Left lung (tissue), 4 donors: ENCODE measurements at regions not wholly inside any gene's neighbourhood (a gene's known extent, or its start where the extent isn't known, plus 50 kb on each side); places are given as distances from the start of the nearest gene placed in this dataset.

Experiments
- ATAC-seq: fragments of 200-7000 bp; cut with Tn5 transposase; one replicate; pipeline ENCODE4 v1.9.1; 2020; ENCODE audit warnings: moderate library complexity
- DNase-seq, 4 donors: peaks; one replicate each; pipeline ENCODE4 v3.0.0-alpha.2; 2013 to 2020
- H3K27ac ChIP-seq, 2 donors: fragments of 200-600 bp; sonication (generic) in 1 of 2; one replicate each; pipeline versions ENCODE4 v1.5.0 to v1.8.0; 2020 to 2021
- H3K27me3 ChIP-seq, 2 donors: fragments of 200-600 bp; sonication (generic) in 1 of 2; one replicate each; pipeline versions ENCODE4 v1.5.0 to v1.8.0; 2020 to 2021
- H3K36me3 ChIP-seq, 2 donors: fragments of 200-600 bp; sonication (generic) in 1 of 2; one replicate each; pipeline versions ENCODE4 v1.5.0 to v1.8.0; 2020 to 2021
- H3K4me1 ChIP-seq, 2 donors: fragments of 200-600 bp; one replicate each; pipeline ENCODE4 v1.8.0; 2021
- H3K4me3 ChIP-seq, 2 donors: fragments of 200-600 bp; sonication (generic) in 1 of 2; one replicate each; pipeline versions ENCODE4 v1.5.0 to v1.8.0; 2020 to 2021; ENCODE audit warnings: mild to moderate bottlenecking in 1 of 2
- H3K9me3 ChIP-seq, 2 donors: fragments of 200-600 bp; sonication (generic) in 1 of 2; one replicate each; pipeline versions ENCODE4 v1.5.0 to v1.8.0; 2020 to 2021
- CTCF ChIP-seq, 2 donors: fragments of 200-600 bp; sonication (generic) in 1 of 2; IDR thresholded peaks; one replicate each; pipeline versions ENCODE4 v1.5.0 to v1.8.0; 2021; ENCODE audit warnings: antibody characterized with exemption in 2 of 2
- intact Hi-C, 2 donors: fragments of 100-400 bp; cut with DNase I; formaldehyde crosslinking; loops; one replicate each; pipeline versions ENCODE4 v1.11.2 to v1.14.2; 2022
- donor health status: DM: no; HTN: yes; CAD: no.
- donor health status: DM: no; HTN: no; CAD: no.

DNA sequence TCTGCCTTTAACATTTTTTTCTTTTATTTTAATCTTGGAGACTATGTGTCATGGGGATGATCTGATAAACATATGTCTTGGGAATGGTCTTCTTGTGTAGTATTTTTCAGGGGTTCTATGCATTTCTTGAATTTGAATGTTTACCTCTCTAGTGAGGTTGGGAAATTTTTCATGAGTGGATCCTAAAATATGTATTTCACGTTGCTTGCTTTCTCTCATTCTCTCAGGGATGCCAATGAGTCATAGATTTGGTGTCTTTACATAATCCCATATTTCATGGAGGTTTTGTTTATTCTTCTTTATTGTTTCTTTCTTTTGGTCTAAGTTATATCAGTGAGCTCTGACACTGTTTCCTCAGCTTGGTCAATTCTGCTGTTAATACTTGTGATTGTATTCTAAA, 1237.2 kb downstream of the PLA2G4A start:
- H3K27me3 ChIP-seq = no peaks in the 10 kb centered on the region
- peaks cover 0 to 28% of the 10 kb centered on the region in 2 donors for H3K9me3 ChIP-seq
- intact Hi-C loops = no loop called here
- no peak for TF ChIP-seq CTCF (IDR thresholded peaks at IDR 0.05)
- H3K4me3 ChIP-seq = no peak overlapping the region
- no peak for ATAC-seq
- no peak overlapping the region for H3K27ac ChIP-seq
- DNase-seq = no peak
- no peaks in the 10 kb centered on the region for H3K4me1 ChIP-seq
- no peaks in the 10 kb centered on the region for H3K36me3 ChIP-seq

DNA sequence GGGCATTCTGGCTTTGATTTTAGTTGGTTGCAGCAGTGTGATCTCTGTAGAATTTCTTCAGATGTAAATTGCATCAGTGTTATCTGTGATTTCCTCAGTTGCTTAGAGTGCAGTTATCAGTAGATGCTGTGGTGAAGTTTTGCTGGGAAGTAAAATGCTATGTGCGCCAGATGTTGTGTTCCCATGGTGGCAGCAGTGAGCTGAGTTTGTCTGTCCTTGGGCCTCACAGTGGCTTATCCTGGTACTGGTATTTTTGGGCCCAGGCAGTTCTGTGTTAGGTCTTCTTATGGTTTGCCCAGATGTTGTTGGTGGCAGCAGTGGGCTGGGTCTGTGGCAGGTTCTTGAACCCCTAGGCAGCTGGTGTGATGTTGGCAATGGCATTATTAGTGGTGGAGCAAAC, 1242.1 kb downstream of the PLA2G4A start:
- Histone ChIP-seq H3K4me1 (no peaks in the 10 kb centered on the region), H3K4me3 (no peak overlapping the region), H3K27me3 (no peaks in the 10 kb centered on the region), H3K27ac (no peak overlapping the region), H3K36me3 (no peaks in the 10 kb centered on the region), H3K9me3 (peaks cover 0 to 49% of the 10 kb centered on the region in 2 donors)
- no peak for ATAC-seq
- no peak for DNase-seq
- TF ChIP-seq CTCF (IDR thresholded peaks at IDR 0.05) = no peak
- intact Hi-C loops = no loop called here

DNA sequence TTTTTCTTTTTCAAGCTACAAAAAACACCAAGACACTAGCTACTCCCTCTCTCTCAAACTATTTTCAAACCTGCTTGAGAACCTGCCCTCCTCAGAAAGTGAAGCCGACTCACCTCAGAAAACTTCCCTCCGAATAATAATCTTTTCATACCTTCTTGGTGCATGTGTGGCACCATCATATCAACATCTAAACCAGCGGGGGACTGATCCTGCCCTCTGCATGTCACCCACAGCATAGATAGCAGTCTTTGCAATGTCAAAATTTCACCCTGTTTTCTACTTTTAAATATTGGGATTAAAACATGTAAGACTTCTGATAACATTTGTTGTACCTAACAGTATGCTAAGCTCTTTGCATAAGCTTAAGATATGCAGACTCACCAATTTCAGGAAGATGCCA, 1260.3 kb downstream of the PLA2G4A start:
- ATAC-seq (no peak), DNase-seq (no peak)
- no peaks in the 10 kb centered on the region for H3K4me1 ChIP-seq
- H3K4me3 ChIP-seq = no peak overlapping the region
- peaks cover 0 to 11% of the 10 kb centered on the region in 2 donors for H3K9me3 ChIP-seq
- TF ChIP-seq CTCF (IDR thresholded peaks at IDR 0.05) = no peak
- H3K27ac ChIP-seq = no peak overlapping the region
- no peaks in the 10 kb centered on the region for H3K27me3 ChIP-seq
- no peaks in the 10 kb centered on the region for H3K36me3 ChIP-seq
- intact Hi-C loops = no loop called here

DNA sequence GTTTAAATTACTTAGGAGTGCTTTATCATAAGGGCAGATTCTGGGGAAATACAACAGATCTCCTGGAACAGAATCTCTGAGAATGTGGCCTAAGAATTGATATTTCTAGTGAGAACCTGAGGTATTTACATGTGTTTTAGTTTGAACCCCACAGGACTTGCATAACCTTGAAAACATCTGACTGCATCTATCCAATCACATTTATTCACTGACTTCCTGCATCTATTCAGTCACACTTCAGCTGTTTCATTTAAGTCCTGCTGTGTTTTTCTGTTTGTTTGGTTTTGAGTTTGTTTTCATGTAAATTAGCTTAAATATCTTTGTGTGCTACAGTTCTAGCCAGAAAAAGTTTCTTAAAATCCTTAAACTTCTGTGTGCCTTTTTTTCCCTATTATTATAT, 1260.7 kb downstream of the PLA2G4A start:
- no peak for TF ChIP-seq CTCF (IDR thresholded peaks at IDR 0.05)
- Histone ChIP-seq H3K4me1 (no peaks in the 10 kb centered on the region), H3K4me3 (no peak overlapping the region), H3K27me3 (no peaks in the 10 kb centered on the region), H3K36me3 (no peaks in the 10 kb centered on the region), H3K9me3 (peaks cover 0 to 11% of the 10 kb centered on the region in 2 donors), H3K27ac (no peak overlapping the region)
- no peak for DNase-seq
- intact Hi-C loops = no loop called here
- no peak for ATAC-seq

DNA sequence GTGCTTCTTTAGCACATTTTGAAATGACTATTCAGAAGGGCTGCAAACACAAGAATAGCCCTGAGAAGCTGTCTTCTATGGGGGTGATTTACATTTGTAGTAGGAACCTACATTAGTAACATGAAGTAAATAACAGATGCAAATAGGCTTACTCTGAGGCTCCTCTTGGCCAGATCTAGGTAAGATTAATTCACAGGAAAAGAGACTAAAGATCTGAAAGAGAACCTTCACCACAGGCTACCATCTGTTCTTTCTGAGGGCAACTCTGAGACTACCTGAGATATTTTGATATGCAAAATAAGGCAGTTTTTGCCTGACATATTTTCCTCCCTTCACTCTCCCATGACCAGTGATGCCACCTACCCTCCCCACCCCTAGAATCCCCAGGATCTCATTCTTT, 1267.8 kb downstream of the PLA2G4A start:
- Histone ChIP-seq H3K27me3 (no peaks in the 10 kb centered on the region), H3K4me1 (no peaks in the 10 kb centered on the region), H3K9me3 (peaks cover 0 to 3% of the 10 kb centered on the region in 2 donors), H3K27ac (no peak overlapping the region), H3K36me3 (no peaks in the 10 kb centered on the region), H3K4me3 (no peak overlapping the region)
- ATAC-seq (no peak), DNase-seq (no peak)
- intact Hi-C loops = no loop called here
- no peak for TF ChIP-seq CTCF (IDR thresholded peaks at IDR 0.05)
